ENCODE measurements at regions not wholly inside any gene's neighbourhood (a gene's known extent, or its start where the extent isn't known, plus 50 kb on each side); places are given as distances from the start of the nearest gene placed in this dataset.

DNA sequence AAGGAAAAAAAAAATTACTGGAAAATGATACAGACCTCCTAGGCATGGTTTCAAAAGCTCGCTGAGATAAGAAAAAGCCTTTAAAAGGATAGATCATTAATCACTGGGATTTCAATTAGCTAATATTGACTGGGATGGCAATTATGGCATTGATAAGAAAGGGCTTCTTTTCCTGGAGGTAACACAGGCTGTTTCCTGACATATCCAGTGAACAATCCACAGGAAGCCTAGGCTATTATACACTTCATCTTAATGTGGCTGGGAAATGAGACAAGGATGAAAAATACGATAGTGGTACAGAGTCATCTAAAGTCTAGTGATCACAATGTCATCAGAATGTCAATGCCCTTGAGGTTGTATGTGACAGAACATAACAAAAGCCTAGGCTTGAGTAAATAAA lies 1579.3 kb downstream of the C4orf33 start:
- H3K9me3 ChIP-seq (ENCODE audit: low read depth, low read length) = no peaks in the 10 kb centered on the region
- TF ChIP-seq POLR2AphosphoS5 (IDR thresholded peaks at IDR 0.05; ENCODE audit: borderline replicate concordance, low read depth, low read length) = no peak
- TF ChIP-seq FOXP2 (optimal IDR thresholded peaks at IDR 0.05; ENCODE audit: control extremely low read depth, extremely low read length, insufficient read depth) = no peak
- no peak for TF ChIP-seq EZH2 (IDR thresholded peaks at IDR 0.05)
- no peak overlapping the region for H3K9ac ChIP-seq (ENCODE audit: insufficient read length)
- no peaks in the 10 kb centered on the region for H3K36me3 ChIP-seq (ENCODE audit: insufficient read depth, low read length)
- H3K4me3 ChIP-seq = no peak overlapping the region
- H3K27ac ChIP-seq = no peak overlapping the region
- no peak for DNase-seq (ENCODE audit: low read depth, low spot score)

DNA sequence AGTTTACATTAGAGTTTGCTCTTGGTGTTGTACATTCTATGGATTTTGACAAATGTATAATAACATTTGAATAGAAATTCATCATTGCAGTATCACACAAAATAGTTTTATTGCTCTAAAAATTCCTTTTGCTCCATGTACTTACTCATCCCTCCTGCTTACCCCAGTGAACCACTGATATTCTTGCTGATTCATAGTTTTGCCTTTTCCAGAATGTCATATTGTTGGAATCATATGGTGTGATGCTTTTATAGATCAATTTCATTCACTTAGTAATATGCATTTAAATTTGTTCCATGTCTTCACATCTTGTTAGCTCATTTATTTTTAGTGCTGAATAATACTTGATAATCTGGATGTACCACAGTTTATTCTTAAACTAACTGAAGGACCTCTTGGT lies 1593.2 kb downstream of the C4orf33 start:
- H3K4me3 ChIP-seq = no peak overlapping the region
- no peak overlapping the region for H3K27ac ChIP-seq
- no peak overlapping the region for H3K9ac ChIP-seq (ENCODE audit: insufficient read length)
- no peaks in the 10 kb centered on the region for H3K36me3 ChIP-seq (ENCODE audit: insufficient read depth, low read length)
- TF ChIP-seq FOXP2 (optimal IDR thresholded peaks at IDR 0.05; ENCODE audit: control extremely low read depth, extremely low read length, insufficient read depth) = no peak
- TF ChIP-seq POLR2AphosphoS5 (IDR thresholded peaks at IDR 0.05; ENCODE audit: borderline replicate concordance, low read depth, low read length) = no peak
- no peak for TF ChIP-seq EZH2 (IDR thresholded peaks at IDR 0.05)
- no peaks in the 10 kb centered on the region for H3K9me3 ChIP-seq (ENCODE audit: low read depth, low read length)
- DNase-seq (ENCODE audit: low read depth, low spot score) = no peak

DNA sequence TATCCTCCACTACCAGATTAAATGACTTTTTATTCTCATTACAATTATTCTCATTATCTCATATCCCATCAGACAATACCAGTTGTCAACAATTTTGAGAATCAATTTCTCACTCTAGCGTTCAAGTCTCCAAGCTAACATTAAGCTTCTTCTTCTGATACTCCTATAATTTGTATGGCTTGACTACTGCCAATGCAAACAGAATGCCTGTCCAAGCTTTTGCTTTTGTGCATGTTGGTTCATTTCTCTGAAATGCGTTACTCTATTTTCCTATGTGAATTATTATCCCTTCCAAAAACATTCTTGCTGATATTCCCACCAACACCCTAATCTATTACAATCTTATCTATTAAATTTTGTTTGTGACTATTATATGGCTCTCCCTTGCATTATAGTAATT lies 1602.3 kb downstream of the C4orf33 start:
- Histone ChIP-seq H3K9me3 (ENCODE audit: low read depth, low read length) (no peaks in the 10 kb centered on the region), H3K4me3 (no peak overlapping the region), H3K27ac (no peak overlapping the region), H3K36me3 (ENCODE audit: insufficient read depth, low read length) (no peaks in the 10 kb centered on the region), H3K9ac (ENCODE audit: insufficient read length) (no peak overlapping the region)
- no peak for DNase-seq (ENCODE audit: low read depth, low spot score)
- no peak for TF ChIP-seq FOXP2 (optimal IDR thresholded peaks at IDR 0.05; ENCODE audit: control extremely low read depth, extremely low read length, insufficient read depth)
- no peak for TF ChIP-seq EZH2 (IDR thresholded peaks at IDR 0.05)
- no peak for TF ChIP-seq POLR2AphosphoS5 (IDR thresholded peaks at IDR 0.05; ENCODE audit: borderline replicate concordance, low read depth, low read length)

DNA sequence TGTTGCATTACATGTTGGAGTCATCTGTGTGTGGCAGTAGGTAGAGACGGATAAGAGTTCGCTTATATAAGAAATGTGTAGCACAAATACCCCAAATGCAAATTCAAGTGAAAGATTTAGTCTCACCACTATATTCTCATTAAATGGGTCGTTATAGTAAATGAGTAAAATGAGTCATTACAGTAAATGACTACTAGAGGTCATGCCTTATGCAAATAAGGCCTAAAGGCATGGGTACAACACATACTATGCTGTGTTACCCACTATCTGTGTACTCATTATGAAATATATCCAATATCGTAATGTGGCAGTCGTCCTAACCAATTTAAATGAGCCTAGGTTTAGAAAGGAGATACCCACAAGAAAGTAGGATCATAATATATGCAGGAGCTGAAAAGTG lies 1603.1 kb downstream of the C4orf33 start:
- TF ChIP-seq POLR2AphosphoS5 (IDR thresholded peaks at IDR 0.05; ENCODE audit: borderline replicate concordance, low read depth, low read length) = no peak
- TF ChIP-seq FOXP2 (optimal IDR thresholded peaks at IDR 0.05; ENCODE audit: control extremely low read depth, extremely low read length, insufficient read depth) = no peak
- no peak for TF ChIP-seq EZH2 (IDR thresholded peaks at IDR 0.05)
- Histone ChIP-seq H3K36me3 (ENCODE audit: insufficient read depth, low read length) (no peaks in the 10 kb centered on the region), H3K9me3 (ENCODE audit: low read depth, low read length) (no peaks in the 10 kb centered on the region), H3K4me3 (no peak overlapping the region), H3K27ac (no peak overlapping the region), H3K9ac (ENCODE audit: insufficient read length) (no peak overlapping the region)
- no peak for DNase-seq (ENCODE audit: low read depth, low spot score)

DNA sequence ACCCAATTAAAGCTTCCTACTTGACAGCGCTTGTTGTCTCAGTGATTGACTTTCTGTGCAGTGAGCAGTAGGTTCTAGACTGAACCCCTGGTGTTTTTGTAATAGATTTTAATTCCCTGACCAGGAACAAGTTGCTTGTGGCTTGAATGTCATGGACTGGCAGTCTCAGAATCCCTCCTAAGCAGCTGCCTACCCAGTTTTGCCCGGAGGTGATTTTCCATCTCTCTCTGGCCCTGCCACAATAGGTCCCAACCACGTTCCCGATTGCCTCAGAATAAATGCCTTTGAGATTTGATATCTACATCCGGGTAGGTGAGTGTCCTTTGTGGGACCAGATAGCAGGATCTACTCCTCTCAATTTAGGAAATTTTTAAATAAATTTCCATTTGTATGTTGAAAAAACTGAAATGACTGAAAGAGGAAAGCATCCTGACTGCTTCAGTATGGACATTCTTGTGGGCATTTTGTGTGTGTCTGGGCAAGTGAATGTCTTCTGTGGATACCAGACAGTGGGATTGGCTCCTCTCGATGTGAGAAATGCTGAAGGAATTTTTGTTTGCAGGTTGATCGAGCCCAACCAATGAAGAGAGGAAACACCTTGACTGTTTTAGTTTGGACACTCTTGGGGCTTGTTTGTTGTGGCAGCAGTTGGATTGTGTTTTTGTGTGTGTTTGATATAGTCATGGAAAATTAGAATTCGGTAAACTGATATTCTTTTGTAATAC lies 1607.4 kb downstream of the C4orf33 start:
- DNase-seq (ENCODE audit: low read depth, low spot score) = no peak
- no peak overlapping the region for H3K4me3 ChIP-seq
- H3K9ac ChIP-seq (ENCODE audit: insufficient read length) = no peak overlapping the region
- H3K9me3 ChIP-seq (ENCODE audit: low read depth, low read length) = no peaks in the 10 kb centered on the region
- TF ChIP-seq FOXP2 (optimal IDR thresholded peaks at IDR 0.05; ENCODE audit: control extremely low read depth, extremely low read length, insufficient read depth) (no peak), POLR2AphosphoS5 (IDR thresholded peaks at IDR 0.05; ENCODE audit: borderline replicate concordance, low read depth, low read length) (no peak), EZH2 (IDR thresholded peaks at IDR 0.05) (no peak)
- H3K36me3 ChIP-seq (ENCODE audit: insufficient read depth, low read length) = no peaks in the 10 kb centered on the region
- H3K27ac ChIP-seq = no peak overlapping the region

DNA sequence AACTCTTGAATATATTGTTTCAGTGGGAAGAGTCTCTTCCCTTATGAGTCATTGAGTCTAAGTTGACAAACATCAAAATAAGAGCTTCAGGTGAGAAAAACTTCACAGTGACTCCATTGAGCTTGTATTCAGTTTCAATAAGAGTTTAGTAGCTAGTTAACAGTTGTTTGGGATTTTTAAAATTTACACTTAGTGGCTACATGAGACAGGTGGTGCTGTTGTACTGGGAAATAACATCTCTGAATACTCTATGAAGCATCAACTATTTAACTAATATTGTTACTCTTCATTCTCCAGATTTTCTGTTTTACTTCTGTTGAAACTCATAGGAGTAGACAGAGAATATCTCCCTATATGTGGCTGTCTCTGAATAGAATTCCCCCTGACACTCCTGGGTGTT lies 1609.1 kb downstream of the C4orf33 start:
- no peak for DNase-seq (ENCODE audit: low read depth, low spot score)
- Histone ChIP-seq H3K27ac (no peak overlapping the region), H3K4me3 (no peak overlapping the region), H3K36me3 (ENCODE audit: insufficient read depth, low read length) (no peaks in the 10 kb centered on the region), H3K9me3 (ENCODE audit: low read depth, low read length) (no peaks in the 10 kb centered on the region), H3K9ac (ENCODE audit: insufficient read length) (no peak overlapping the region)
- TF ChIP-seq EZH2 (IDR thresholded peaks at IDR 0.05) (no peak), POLR2AphosphoS5 (IDR thresholded peaks at IDR 0.05; ENCODE audit: borderline replicate concordance, low read depth, low read length) (no peak), FOXP2 (optimal IDR thresholded peaks at IDR 0.05; ENCODE audit: control extremely low read depth, extremely low read length, insufficient read depth) (no peak)

DNA sequence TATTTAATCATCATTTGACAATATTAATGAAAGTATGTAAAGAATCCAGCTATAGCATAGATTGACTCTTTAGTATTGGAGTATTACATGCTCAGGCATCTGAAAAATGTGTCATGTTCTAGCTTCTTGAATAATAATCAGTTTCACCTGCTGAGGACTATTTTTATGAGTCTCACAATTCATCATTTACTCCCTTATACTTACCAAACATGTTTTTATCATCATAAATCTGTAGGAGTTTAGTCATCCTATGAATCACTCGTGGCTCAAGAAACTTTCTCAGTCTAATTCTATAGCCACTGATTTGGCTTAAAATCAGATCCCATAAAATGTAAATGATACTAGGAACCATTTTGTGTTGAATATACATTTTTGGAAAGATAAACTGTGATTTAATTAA lies 1616.1 kb downstream of the C4orf33 start:
- no peak for TF ChIP-seq FOXP2 (optimal IDR thresholded peaks at IDR 0.05; ENCODE audit: control extremely low read depth, extremely low read length, insufficient read depth)
- no peak for TF ChIP-seq EZH2 (IDR thresholded peaks at IDR 0.05)
- TF ChIP-seq POLR2AphosphoS5 (IDR thresholded peaks at IDR 0.05; ENCODE audit: borderline replicate concordance, low read depth, low read length) = no peak
- DNase-seq (ENCODE audit: low read depth, low spot score) = no peak
- no peak overlapping the region for H3K4me3 ChIP-seq
- no peaks in the 10 kb centered on the region for H3K36me3 ChIP-seq (ENCODE audit: insufficient read depth, low read length)
- H3K9me3 ChIP-seq (ENCODE audit: low read depth, low read length) = no peaks in the 10 kb centered on the region
- no peak overlapping the region for H3K27ac ChIP-seq
- H3K9ac ChIP-seq (ENCODE audit: insufficient read length) = no peak overlapping the region

DNA sequence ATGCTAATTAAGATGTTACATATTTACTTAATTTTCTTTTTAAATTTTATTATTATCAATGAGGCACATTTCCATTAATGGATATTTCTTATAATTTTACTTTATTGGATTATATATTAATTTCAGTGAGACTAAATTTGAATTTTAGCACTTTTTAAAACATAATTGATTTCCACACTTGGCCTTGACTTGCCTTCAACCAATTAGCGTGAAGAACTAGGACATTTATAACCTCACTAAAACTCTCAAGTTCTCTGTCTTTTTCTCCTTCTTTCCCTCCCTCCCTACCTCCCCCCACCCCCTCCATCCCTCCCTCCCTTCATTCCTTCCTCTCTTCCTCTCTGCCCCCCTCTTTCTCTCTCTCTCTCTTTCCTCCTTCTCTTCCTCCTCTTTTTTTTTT lies 1618.1 kb downstream of the C4orf33 start:
- TF ChIP-seq POLR2AphosphoS5 (IDR thresholded peaks at IDR 0.05; ENCODE audit: borderline replicate concordance, low read depth, low read length) (no peak), FOXP2 (optimal IDR thresholded peaks at IDR 0.05; ENCODE audit: control extremely low read depth, extremely low read length, insufficient read depth) (no peak), EZH2 (IDR thresholded peaks at IDR 0.05) (no peak)
- Histone ChIP-seq H3K9me3 (ENCODE audit: low read depth, low read length) (no peaks in the 10 kb centered on the region), H3K9ac (ENCODE audit: insufficient read length) (no peak overlapping the region), H3K36me3 (ENCODE audit: insufficient read depth, low read length) (no peaks in the 10 kb centered on the region), H3K27ac (no peak overlapping the region), H3K4me3 (no peak overlapping the region)
- no peak for DNase-seq (ENCODE audit: low read depth, low spot score)

DNA sequence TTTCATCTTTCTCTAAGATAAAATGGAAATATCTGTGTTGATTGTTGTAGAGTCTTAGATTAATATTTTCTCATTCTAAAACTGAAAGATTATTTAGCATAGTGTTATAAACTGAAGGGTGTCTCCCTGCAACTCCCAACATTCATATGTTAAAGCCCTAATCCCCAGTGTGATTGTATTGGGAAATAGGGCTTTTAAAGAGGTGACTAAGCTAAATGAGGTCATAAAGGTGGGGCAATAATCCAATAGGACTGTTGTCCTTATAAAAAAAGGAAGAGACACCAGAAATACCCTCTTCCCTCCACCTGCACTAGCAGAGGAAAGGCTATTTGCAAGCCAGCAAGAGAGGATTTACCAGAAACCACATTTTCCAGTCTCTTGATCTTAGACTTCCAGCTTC lies 1626.4 kb downstream of the C4orf33 start:
- TF ChIP-seq POLR2AphosphoS5 (IDR thresholded peaks at IDR 0.05; ENCODE audit: borderline replicate concordance, low read depth, low read length) (no peak), EZH2 (IDR thresholded peaks at IDR 0.05) (no peak), FOXP2 (optimal IDR thresholded peaks at IDR 0.05; ENCODE audit: control extremely low read depth, extremely low read length, insufficient read depth) (no peak)
- DNase-seq (ENCODE audit: low read depth, low spot score) = no peak
- H3K36me3 ChIP-seq (ENCODE audit: insufficient read depth, low read length) = no peaks in the 10 kb centered on the region

More for the DNA sequence above, 1626.4 kb downstream of the C4orf33 start:
- Histone ChIP-seq H3K4me3 (no peak overlapping the region), H3K27ac (no peak overlapping the region), H3K9ac (ENCODE audit: insufficient read length) (no peak overlapping the region), H3K9me3 (ENCODE audit: low read depth, low read length) (no peaks in the 10 kb centered on the region)

Measured in SK-N-MC (cell line).